ENCODE measurements at regions not wholly inside any gene's neighbourhood (a gene's known extent, or its start where the extent isn't known, plus 50 kb on each side); places are given as distances from the start of the nearest gene placed in this dataset.
"Not testable (repeated sequence)": the region's sequence is repeated elsewhere in the genome, so short reads cannot be mapped to it uniquely, and the experiment has no call there.

DNA sequence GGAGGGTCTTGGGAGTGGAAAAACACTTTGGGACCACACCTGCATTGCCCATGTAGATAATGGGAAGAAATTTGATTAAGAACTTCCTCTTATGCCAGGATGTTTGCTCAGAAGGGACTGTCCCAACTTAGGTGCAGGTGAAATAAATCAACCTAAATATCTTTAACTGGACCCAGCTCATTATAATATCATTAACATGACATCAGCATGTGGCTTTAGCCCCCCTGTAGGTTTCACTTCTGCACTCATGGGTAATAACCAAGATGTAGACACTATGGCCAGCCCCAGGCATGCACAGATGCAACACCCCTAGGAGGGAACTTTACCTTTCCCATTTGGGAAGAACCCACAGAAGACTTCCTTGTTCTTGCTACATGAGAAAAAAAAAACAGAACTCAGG is 227.4 kb upstream of the ZNF804A start:
- in situ Hi-C loops (cut with MboI; ENCODE audit: low pct_unique_long_range_greater_than_20kb, low sequenced_read_pairs, unreplicated experiment) = no loop called here
- TF ChIP-seq, protein P1, sequence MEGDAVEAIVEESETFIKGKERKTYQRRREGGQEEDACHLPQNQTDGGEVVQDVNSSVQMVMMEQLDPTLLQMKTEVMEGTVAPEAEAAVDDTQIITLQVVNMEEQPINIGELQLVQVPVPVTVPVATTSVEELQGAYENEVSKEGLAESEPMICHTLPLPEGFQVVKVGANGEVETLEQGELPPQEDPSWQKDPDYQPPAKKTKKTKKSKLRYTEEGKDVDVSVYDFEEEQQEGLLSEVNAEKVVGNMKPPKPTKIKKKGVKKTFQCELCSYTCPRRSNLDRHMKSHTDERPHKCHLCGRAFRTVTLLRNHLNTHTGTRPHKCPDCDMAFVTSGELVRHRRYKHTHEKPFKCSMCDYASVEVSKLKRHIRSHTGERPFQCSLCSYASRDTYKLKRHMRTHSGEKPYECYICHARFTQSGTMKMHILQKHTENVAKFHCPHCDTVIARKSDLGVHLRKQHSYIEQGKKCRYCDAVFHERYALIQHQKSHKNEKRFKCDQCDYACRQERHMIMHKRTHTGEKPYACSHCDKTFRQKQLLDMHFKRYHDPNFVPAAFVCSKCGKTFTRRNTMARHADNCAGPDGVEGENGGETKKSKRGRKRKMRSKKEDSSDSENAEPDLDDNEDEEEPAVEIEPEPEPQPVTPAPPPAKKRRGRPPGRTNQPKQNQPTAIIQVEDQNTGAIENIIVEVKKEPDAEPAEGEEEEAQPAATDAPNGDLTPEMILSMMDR (IDR thresholded peaks at IDR 0.05; ENCODE audit: extremely low read depth, insufficient read depth, missing control alignments) = no peak
- no peak for DNase-seq (ENCODE audit: low spot score)

DNA sequence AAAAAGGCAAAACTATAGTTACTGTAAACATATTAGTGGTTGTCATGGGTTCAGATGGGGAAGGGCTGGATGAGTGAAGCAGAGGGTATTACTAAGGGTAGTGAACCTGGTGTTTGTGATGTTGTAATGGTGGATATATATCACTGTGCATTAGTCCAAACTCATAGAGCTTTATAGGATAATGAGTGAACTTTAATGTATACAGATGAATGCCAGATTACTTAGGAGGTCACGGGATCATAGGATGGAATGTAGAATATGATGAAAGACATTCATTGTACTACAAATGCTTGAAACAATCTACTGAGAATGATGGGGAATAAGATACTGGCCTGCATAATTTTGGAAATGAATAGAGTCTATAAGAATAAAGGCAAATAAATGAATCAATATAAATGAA is 226.7 kb upstream of the ZNF804A start:
- TF ChIP-seq, protein P1 (IDR thresholded peaks at IDR 0.05; ENCODE audit: extremely low read depth, insufficient read depth, missing control alignments) = no peak
- in situ Hi-C loops (cut with MboI; ENCODE audit: low pct_unique_long_range_greater_than_20kb, low sequenced_read_pairs, unreplicated experiment) = no loop called here
- DNase-seq (ENCODE audit: low spot score) = no peak

DNA sequence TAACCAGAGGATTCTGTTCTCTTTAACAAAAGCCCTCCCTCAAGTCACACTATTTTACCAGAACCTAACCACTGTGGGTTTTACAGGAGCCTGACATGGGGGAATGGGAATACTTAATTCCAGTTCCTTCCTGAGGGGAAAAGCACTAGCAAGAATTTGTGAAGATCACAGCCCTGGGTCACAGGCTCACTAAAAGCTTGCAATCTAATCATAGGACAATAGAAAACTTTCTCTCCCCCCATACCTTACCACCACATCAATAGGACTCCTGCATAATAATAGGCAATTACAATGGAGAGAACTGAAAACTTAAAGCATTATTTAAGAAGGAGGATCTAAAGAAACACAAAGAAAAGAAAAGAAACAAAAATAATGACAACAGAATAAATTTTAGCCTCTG is 225.8 kb upstream of the ZNF804A start:
- TF ChIP-seq, protein P1 (IDR thresholded peaks at IDR 0.05; ENCODE audit: extremely low read depth, insufficient read depth, missing control alignments) = no peak
- DNase-seq (ENCODE audit: low spot score) = no peak
- in situ Hi-C loops (cut with MboI; ENCODE audit: low pct_unique_long_range_greater_than_20kb, low sequenced_read_pairs, unreplicated experiment) = no loop called here

DNA sequence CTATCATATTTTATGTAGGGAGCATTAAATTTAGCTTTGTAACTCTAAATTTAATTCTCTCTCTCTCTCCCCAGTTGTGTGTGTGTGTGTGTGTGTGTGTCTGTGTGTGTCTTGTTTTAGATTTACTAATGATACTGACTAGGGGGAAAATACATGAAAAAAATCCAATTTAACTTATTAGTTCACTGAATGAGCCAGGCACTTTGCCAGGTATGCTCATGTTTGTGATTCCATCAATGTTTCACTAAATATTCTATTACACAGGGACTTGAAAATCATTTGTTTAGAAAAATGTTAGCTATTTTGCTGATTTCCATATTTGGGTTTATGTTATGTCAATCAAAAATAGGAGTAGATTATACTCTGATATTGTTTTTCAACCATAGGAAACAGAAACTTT is 203.7 kb upstream of the ZNF804A start:
- TF ChIP-seq, protein P1 (IDR thresholded peaks at IDR 0.05; ENCODE audit: extremely low read depth, insufficient read depth, missing control alignments) = no peak
- in situ Hi-C loops (cut with MboI; ENCODE audit: low pct_unique_long_range_greater_than_20kb, low sequenced_read_pairs, unreplicated experiment) = no loop called here
- DNase-seq (ENCODE audit: low spot score) = no peak

DNA sequence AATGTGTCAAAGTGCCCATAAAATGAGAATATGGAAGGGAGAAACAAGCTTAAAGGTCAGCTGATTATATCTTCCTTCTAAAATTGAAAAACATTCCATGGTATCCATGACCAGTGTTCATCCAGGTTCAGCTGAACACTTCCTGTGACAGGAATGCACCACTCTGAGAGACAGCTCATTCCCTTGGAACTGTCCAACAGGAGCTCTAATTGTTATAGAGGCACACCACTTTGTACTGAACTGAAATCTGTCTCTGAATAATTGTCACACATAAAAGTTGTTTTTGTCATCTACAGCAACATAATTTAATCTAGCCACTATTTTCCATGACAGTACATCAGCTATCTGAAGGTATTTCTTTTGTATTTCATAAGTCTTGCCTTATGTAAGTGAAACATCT is 195.9 kb upstream of the ZNF804A start:
- DNase-seq (ENCODE audit: low spot score) = no peak
- TF ChIP-seq, protein P1 (IDR thresholded peaks at IDR 0.05; ENCODE audit: extremely low read depth, insufficient read depth, missing control alignments) = no peak
- in situ Hi-C loops (cut with MboI; ENCODE audit: low pct_unique_long_range_greater_than_20kb, low sequenced_read_pairs, unreplicated experiment) = no loop called here

- in situ Hi-C loops (cut with MboI; ENCODE audit: low pct_unique_long_range_greater_than_20kb, low sequenced_read_pairs, unreplicated experiment); DNase-seq (ENCODE audit: low spot score): not testable (repeated sequence)
Observed at GRCh38 chr2:184407041-184407630, 191.2 kb upstream of the ZNF804A start.

DNA sequence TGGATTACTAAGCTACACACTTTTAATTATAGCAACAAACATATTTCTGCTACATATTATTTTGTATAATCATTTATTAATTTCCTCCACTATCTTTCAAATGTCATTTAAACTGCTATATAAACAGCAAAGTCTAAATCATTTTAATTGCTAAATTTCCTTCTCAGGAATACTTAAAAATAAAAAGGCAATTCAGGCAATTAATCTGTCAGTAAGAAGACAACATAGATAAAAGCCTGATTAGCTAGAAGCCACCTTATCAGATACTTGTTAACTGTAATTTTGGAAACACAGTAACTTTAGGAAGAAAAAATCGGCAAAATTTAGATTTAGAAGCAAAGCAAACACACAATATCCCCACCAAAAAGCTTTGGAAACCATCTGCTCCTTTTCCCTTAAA is 188.2 kb upstream of the ZNF804A start:
- TF ChIP-seq, protein P1 (IDR thresholded peaks at IDR 0.05; ENCODE audit: extremely low read depth, insufficient read depth, missing control alignments) = no peak
- DNase-seq (ENCODE audit: low spot score) = no peak
- in situ Hi-C loops (cut with MboI; ENCODE audit: low pct_unique_long_range_greater_than_20kb, low sequenced_read_pairs, unreplicated experiment) = no loop called here
